ENCODE measurements at regions not wholly inside any gene's neighbourhood (a gene's known extent, or its start where the extent isn't known, plus 50 kb on each side); places are given as distances from the start of the nearest gene placed in this dataset.

GRCh38 chr16:85989863-85990643 lies 91.1 kb downstream of the IRF8 start:
- DNase-seq (ENCODE audit: low read depth in 2 of 2, low spot score in 1 of 2): no peak

GRCh38 chr16:85990861-85991301 lies 91.9 kb downstream of the IRF8 start:
- DNase-seq (ENCODE audit: low read depth in 2 of 2, low spot score in 1 of 2): no peak

DNA sequence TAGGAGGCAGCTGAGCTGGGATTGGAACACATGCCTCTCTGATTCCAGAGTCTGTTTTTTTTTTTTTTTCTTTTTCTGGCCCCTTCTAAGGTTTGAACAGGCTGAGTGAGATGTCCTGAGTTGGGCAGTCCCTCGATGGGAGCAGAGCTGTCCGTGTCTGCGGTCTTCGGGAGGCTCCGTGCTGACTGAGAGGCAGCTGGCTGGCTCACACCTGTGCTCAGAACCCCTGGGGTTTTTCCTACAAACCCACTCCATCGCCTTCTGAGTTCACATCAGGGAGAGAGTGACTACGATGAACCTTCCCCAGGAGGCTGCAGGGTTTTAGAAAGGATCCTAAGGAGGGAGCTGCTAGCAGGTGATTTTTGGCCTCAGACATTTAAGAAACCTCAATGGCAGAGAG lies 92.5 kb downstream of the IRF8 start:
- no peak for DNase-seq (ENCODE audit: low read depth in 2 of 2, low spot score in 1 of 2)

DNA sequence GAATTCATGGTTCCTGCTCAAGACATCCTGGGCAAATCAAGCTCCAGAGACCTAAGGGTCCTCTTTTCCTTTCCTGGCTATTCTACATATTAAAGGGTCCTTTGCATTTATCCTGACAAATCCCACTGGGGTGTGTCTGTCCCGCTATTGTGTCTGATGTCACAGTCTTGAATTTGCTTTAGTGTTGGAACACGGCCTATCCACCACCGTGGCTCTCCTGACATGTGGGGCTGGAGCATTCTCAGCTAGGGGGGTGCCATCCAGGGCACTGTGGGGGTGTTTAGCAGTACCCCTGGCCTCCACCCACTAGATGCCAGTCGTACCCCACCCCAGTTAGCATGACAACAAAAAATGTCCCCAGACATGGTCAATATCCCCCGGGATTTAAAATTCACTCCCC lies 92.9 kb downstream of the IRF8 start:
- DNase-seq (ENCODE audit: low read depth in 2 of 2, low spot score in 1 of 2): no peak

DNA sequence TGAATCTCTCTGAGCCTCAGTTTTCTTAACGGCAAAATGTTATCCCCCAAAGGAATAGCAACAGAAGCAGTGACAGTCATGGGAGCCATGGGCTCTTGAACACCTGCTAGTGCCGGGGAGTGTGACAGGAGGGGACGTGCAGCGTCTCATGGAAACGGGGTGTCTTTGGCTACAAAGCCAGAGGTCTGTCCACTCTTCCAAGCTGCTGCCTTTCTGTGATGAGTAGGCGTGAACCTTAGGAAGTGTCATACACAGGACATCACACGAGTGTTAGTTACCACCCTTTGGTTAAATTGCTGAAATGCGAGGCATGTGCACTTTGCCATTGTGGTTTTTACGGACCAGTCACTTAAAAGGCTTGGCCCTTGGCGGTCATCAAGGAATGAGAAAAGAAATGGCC lies 93.4 kb downstream of the IRF8 start:
- DNase-seq (ENCODE audit: low read depth in 2 of 2, low spot score in 1 of 2): no peak

DNA sequence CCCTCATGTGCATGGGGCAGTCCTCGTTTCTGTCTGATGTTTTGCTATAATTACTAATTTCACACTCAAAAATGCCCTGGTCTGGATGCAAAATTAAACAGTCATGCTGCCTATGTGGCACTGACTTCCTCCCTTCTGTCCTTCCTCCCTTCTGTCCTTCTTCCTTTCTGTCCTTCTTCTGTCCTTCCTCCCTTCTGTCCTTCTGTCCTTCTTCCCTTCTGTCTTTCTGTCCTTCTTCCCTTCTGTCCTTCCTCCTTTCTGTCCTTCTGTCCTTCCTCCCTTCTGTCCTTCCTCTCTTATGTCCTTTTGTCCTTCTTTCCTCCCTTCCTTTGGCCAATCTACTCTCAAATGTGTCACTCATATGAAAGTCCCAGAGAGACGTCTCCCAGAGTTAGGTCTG lies 93.8 kb downstream of the IRF8 start:
- no peak for DNase-seq (ENCODE audit: low read depth in 2 of 2, low spot score in 1 of 2)

DNA sequence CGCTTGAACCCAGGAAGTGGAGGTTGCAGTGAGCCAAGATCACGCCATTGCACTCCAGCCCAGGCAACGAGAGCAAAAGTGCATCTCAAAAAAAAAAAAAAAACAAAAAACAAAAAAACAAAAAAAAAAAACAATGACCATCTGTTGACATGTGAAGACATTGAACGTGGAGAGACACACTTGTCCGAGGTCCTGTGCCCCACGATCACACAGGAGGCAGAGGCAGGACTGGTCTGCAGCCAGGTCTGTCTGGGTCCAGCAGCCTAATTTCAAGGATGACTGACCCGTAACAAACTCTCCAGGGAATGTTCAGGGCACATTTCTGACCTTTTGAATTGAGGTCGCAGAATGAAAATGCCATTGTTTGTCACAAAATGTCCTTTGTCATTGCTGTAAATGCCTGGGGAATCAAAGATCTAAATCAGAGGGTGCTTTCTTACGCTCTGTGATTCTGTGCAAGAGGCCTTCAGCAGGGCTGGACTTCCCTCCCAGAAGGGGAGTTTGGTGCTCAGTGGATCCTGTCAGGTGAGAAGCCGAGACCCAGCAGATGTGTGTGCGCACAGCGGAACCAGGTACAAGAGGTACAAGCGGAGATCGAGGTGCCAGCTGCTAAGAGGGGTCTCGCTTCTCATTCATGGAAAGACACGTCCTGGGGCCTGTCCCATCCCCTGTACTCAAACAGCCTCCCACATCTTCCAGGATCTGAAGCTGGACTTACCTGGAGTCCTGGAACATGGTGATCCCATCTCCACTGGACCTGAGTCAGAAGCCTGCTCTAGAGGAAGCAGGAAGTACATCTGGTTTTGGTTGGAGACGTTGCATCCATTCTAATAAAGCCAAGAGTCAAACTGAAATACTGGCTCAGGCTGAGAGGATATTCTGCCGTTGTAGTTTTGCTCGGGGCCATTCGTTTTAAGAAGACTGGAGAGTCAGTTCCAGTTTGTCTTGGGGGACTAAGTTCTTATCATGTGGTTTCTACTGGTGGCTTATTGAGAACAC lies 95.8 kb downstream of the IRF8 start:
- no peak for DNase-seq (ENCODE audit: low read depth in 2 of 2, low spot score in 1 of 2)

GRCh38 chr16:85995541-85996423 lies 96.8 kb downstream of the IRF8 start:
- DNase-seq (ENCODE audit: low read depth in 2 of 2, low spot score in 1 of 2): no peak

GRCh38 chr16:85996843-85997242 lies 97.9 kb downstream of the IRF8 start:
- DNase-seq (ENCODE audit: low read depth in 2 of 2, low spot score in 1 of 2): no peak

- no peak for DNase-seq (ENCODE audit: low read depth in 2 of 2, low spot score in 1 of 2)
Observed at GRCh38 chr16:85998171-85998867, 99.4 kb downstream of the IRF8 start.

- DNase-seq (ENCODE audit: low read depth in 2 of 2, low spot score in 1 of 2): no peak
Observed at GRCh38 chr16:85998868-85999729, 100.1 kb downstream of the IRF8 start.

- DNase-seq (ENCODE audit: low read depth in 2 of 2, low spot score in 1 of 2): no peak
Observed at GRCh38 chr16:85999778-86000177, 100.8 kb downstream of the IRF8 start.

DNA sequence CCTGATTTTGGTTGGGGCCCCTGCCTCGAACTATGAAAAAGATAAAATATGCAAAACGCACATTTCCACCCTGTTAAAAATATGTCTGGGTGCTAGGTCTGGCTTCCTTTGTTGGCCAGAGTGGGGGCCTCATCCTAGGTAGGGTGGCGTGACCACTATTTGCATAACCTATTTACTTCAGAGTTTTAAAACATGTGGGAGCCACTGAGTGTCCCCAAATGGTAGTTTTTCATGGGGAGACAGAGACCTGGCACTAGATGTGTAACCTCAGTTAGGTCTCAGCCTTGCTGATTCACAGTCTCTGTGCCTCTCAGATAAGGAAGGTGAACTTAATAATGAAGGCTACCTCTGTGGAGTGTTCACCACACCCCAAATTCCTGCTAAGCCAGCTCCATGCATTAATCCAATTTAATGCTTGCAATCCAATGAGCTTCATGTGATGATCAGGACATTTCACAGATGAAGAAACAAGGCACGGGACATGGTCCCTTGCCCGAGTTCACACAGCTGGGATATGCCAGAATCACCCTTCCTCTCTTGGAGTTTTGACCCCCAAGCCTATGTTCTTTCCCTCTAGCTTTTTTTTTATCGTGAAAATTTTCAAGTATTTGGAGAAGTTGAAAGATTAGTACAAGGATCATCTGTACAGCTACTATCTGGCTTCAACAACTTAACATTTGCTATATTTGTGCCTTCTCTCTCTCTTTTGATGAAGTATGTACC lies 103.4 kb downstream of the IRF8 start:
- no peak for DNase-seq (ENCODE audit: low read depth in 2 of 2, low spot score in 1 of 2)

DNA sequence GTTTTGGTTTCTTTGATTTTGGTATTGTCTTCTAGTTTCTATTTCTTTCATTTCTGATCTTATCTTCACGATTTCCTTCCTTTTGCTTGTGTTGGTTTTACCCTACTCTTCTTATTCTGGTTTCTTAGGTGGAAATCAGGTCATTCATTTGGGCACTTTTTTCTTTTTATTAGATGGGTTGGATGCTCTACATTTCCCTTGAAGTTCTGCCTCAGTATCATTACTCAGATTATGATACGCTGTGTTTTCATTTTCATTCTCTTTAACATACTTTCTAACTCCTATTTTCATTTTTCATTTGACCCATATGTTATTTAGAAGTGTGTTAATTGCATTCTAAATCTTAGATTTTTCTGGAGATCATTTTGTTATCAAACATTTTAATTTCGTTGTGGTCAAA lies 108.6 kb downstream of the IRF8 start:
- DNase-seq (ENCODE audit: low read depth in 2 of 2, low spot score in 1 of 2): no peak

GRCh38 chr16:86010680-86011141 lies 111.7 kb downstream of the IRF8 start:
- no peak for DNase-seq (ENCODE audit: low read depth in 2 of 2, low spot score in 1 of 2)

DNA sequence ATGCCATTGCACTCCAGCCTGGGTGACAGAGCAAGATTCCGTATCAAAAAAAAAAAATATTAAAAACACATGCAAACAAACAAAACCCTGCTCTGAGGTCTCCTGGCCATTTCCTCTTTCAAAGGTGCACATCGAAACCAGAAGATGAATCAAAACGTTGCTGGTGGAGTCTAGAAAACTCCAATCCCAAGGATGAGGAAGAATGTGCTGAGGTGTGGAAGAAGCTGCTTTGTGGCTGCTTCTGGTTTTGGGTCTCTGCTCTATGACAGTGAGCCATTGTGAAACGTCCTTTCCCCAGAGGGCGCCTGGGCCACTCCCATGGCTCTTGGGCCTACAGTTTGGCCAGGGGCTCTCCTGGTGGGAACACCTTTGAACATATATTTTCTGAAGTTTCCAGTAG lies 112.6 kb downstream of the IRF8 start:
- DNase-seq (ENCODE audit: low read depth in 2 of 2, low spot score in 1 of 2): no peak

- no peak for DNase-seq (ENCODE audit: low read depth in 2 of 2, low spot score in 1 of 2)
Observed at GRCh38 chr16:86012221-86012620, 113.3 kb downstream of the IRF8 start.

- DNase-seq (ENCODE audit: low read depth in 2 of 2, low spot score in 1 of 2): no peak
Observed at GRCh38 chr16:86013867-86014266, 114.9 kb downstream of the IRF8 start.

DNA sequence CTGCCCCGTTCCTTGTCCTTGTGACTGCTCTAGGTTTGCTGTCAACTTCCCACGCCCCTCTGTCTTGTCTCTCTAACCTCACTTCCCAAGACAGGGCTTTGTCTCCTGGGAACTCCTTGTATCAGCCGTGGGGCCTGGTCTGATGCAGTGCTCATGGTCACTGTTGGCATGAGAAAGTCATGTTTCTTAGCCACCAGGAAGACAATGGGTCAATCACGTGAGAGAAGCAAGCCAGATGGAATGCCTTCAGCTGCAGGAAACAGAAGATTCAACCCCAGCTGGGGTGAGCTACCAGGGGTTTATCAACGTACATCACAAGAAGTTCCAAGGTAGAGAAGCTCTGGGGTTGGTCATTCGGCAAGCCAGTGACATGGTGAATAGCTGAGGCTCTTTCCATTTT lies 116.6 kb downstream of the IRF8 start:
- DNase-seq (ENCODE audit: low read depth in 2 of 2, low spot score in 1 of 2): no peak

Data from stimulated activated CD8-positive, alpha-beta memory T cell treated with anti-CD3 and anti-CD28 coated beads, Interleukin-4, amount 100 ng/mL, for 4 hours (primary cell).